ENCODE measurements at regions not wholly inside any gene's neighbourhood (a gene's known extent, or its start where the extent isn't known, plus 50 kb on each side); places are given as distances from the start of the nearest gene placed in this dataset.

GRCh38 chr1:78283691-78284090 is 207.1 kb upstream of the PTGFR start:
- no TSS peak for BruUV-seq (replicated peaks)
- CTCF ChIA-PET (ENCODE audit: low intra/inter-chr PET ratio): no interaction called here

DNA sequence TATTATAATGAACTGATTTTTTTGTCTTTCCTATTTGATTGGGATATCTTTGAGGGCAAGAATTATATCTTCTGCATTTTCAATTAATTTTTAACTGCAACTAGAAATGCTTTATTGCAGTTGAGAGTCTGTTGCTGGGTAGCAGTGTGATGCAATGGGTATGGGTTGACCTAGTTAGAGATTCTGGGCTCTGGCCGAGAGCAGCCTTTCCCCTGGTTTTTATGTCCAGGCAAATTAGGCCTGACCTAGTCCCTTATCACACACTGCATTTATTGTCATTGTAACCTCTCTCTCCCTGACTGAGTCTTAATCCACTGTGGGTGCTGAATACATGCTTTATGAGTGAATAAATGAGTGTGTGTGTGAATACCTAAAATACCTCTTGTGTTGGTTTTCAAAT is 206.4 kb upstream of the PTGFR start:
- H3K4me2 ChIP-seq (ENCODE audit: insufficient read depth, low read length): no peak overlapping the region
- H3K27me3 ChIP-seq (ENCODE audit: control insufficient read depth in 2 of 2, insufficient read depth in 2 of 2, low read length in 2 of 2): no peaks in the 10 kb centered on the region
- no peak for DNase-seq (ENCODE audit: extremely low read depth in 1 of 4, low spot score in 3 of 4)
- no peaks in the 10 kb centered on the region for H3K9me1 ChIP-seq (ENCODE audit: control insufficient read depth, insufficient read depth, low read length)
- H3K9me3 ChIP-seq (replicated peaks; ENCODE audit: control insufficient read depth, insufficient read depth, low read depth, low read length): 0 out of 2 replicates have a peak, but pooled peaks cover 2% of the 10 kb centered on the region
- no peak overlapping the region for H3K4me3 ChIP-seq
- no peak overlapping the region for H3K9ac ChIP-seq (ENCODE audit: insufficient read depth in 1 of 2, low read depth in 2 of 2, low read length in 2 of 2)
- no peaks in the 10 kb centered on the region for H3K4me1 ChIP-seq (replicated peaks in 1 of 2; ENCODE audit: control insufficient read depth in 2 of 2, insufficient read depth in 2 of 2, low read length in 2 of 2)
- ATAC-seq: no peak
- no peaks in the 10 kb centered on the region for H3K36me3 ChIP-seq (ENCODE audit: control insufficient read depth, insufficient read depth, low read length)
- FAIRE-seq: no peak
- H3K27ac ChIP-seq (ENCODE audit: extremely low read depth, low read depth, low read length): no peak overlapping the region
- ChIA-PET POLR2A (no interaction called here), CTCF (ENCODE audit: low intra/inter-chr PET ratio) (no interaction called here)
- WGBS (ENCODE audit: insufficient coverage, low coverage, missing lambda C conversion rate): 0% methylated on average over 1 of the region's 1 CpG
- H2AFZ ChIP-seq (ENCODE audit: low read depth, low read length): no peak overlapping the region
- no TSS peak for BruUV-seq (replicated peaks)
- in situ Hi-C loops (cut with MboI): no loop called here
- intact Hi-C loops (cut with micrococcal nuclease): no loop called here
- H4K20me1 ChIP-seq (replicated peaks; ENCODE audit: control insufficient read depth, insufficient read depth, low read length): no peaks in the 10 kb centered on the region
- no peaks in the 10 kb centered on the region for H3K79me2 ChIP-seq (ENCODE audit: control insufficient read depth, insufficient read depth, low read length)
- TF ChIP-seq BCL6 (CRISPR knock-in tag; IDR thresholded peaks at IDR 0.05) (no peak), ZMIZ1 (IDR thresholded peaks at IDR 0.05; ENCODE audit: low read depth in 2 of 2, low read length in 2 of 2) (no peak), ELF2 (CRISPR knock-in tag; IDR thresholded peaks at IDR 0.05) (no peak)

More at GRCh38 chr1:78283691-78284090, 207.1 kb upstream of the PTGFR start:
- DNase-seq (ENCODE audit: extremely low read depth in 1 of 4, low spot score in 3 of 4) (no peak), FAIRE-seq (no peak), ATAC-seq (no peak)
- H3K79me2 ChIP-seq (ENCODE audit: control insufficient read depth, insufficient read depth, low read length): no peaks in the 10 kb centered on the region
- no peaks in the 10 kb centered on the region for H4K20me1 ChIP-seq (replicated peaks; ENCODE audit: control insufficient read depth, insufficient read depth, low read length)
- H3K4me1 ChIP-seq (replicated peaks in 1 of 2; ENCODE audit: control insufficient read depth in 2 of 2, insufficient read depth in 2 of 2, low read length in 2 of 2): no peaks in the 10 kb centered on the region
- H3K4me2 ChIP-seq (ENCODE audit: insufficient read depth, low read length): no peak overlapping the region
- H2AFZ ChIP-seq (ENCODE audit: low read depth, low read length): no peak overlapping the region
- TF ChIP-seq PHF21A (IDR thresholded peaks at IDR 0.05; ENCODE audit: borderline replicate concordance, low read depth) (no peak), ZNF707 (CRISPR knock-in tag; conservative IDR thresholded peaks at IDR 0.05) (no peak), ZNF280A (IDR thresholded peaks at IDR 0.05; ENCODE audit: low read depth, partially characterized antibody) (no peak), RBM17 (IDR thresholded peaks at IDR 0.05; ENCODE audit: borderline replicate concordance, low read depth, low read length) (no peak)
- H3K9me1 ChIP-seq (ENCODE audit: control insufficient read depth, insufficient read depth, low read length): no peaks in the 10 kb centered on the region
- H3K36me3 ChIP-seq (ENCODE audit: control insufficient read depth, insufficient read depth, low read length): no peaks in the 10 kb centered on the region
- H3K4me3 ChIP-seq: no peak overlapping the region
- no peaks in the 10 kb centered on the region for H3K27me3 ChIP-seq (ENCODE audit: control insufficient read depth in 2 of 2, insufficient read depth in 2 of 2, low read length in 2 of 2)
- H3K9ac ChIP-seq (ENCODE audit: insufficient read depth in 1 of 2, low read depth in 2 of 2, low read length in 2 of 2): no peak overlapping the region
- no peak overlapping the region for H3K27ac ChIP-seq (ENCODE audit: extremely low read depth, low read depth, low read length)
- 0 out of 2 replicates have a peak, but pooled peaks cover 2% of the 10 kb centered on the region for H3K9me3 ChIP-seq (replicated peaks; ENCODE audit: control insufficient read depth, insufficient read depth, low read depth, low read length)
- POLR2A ChIA-PET: no interaction called here
- 6% methylated on average over 2 of the region's 2 CpGs for WGBS (ENCODE audit: insufficient coverage, low coverage, missing lambda C conversion rate)
- intact Hi-C loops (cut with micrococcal nuclease): no loop called here
- in situ Hi-C loops (cut with MboI): no loop called here

Measured in K562 (cell line).